ENCODE measurements at regions not wholly inside any gene's neighbourhood (a gene's known extent, or its start where the extent isn't known, plus 50 kb on each side); places are given as distances from the start of the nearest gene placed in this dataset.

GRCh38 chr12:59944177-59944576 is 348.3 kb downstream of the SLC16A7 start:
- H3K4me3 ChIP-seq: no peak overlapping the region
- H3K36me3 ChIP-seq: no peaks in the 10 kb centered on the region
- no peak for DNase-seq
- H3K4me1 ChIP-seq: no peaks in the 10 kb centered on the region
- ATAC-seq (ENCODE audit: low FRiP score in 2 of 2): no peak
- H3K9me3 ChIP-seq: no peaks in the 10 kb centered on the region
- no peak overlapping the region for H3K27ac ChIP-seq
- TF ChIP-seq EP300 (IDR thresholded peaks at IDR 0.05): no peak
- TF ChIP-seq POLR2A (IDR thresholded peaks at IDR 0.05): no peak
- no peak for TF ChIP-seq POLR2AphosphoS5 (IDR thresholded peaks at IDR 0.05)
- no peak for TF ChIP-seq CTCF (IDR thresholded peaks at IDR 0.05)
- no peaks in the 10 kb centered on the region for H3K27me3 ChIP-seq

- 70 to 81% methylated on average over 2 of the region's 2 CpGs for WGBS, 2 donors
- ATAC-seq (ENCODE audit: low FRiP score in 2 of 2) (no peak), DNase-seq (no peak)
- Histone ChIP-seq H3K9me3 (no peaks in the 10 kb centered on the region), H3K36me3 (no peaks in the 10 kb centered on the region), H3K4me1 (no peaks in the 10 kb centered on the region), H3K4me3 (no peak overlapping the region), H3K27me3 (no peaks in the 10 kb centered on the region), H3K27ac (no peak overlapping the region)
- TF ChIP-seq EP300 (IDR thresholded peaks at IDR 0.05) (no peak), POLR2A (IDR thresholded peaks at IDR 0.05) (no peak), CTCF (IDR thresholded peaks at IDR 0.05) (no peak), POLR2AphosphoS5 (IDR thresholded peaks at IDR 0.05) (no peak)
Observed at GRCh38 chr12:59946635-59947034, 350.8 kb downstream of the SLC16A7 start.

- Histone ChIP-seq H3K36me3 (no peaks in the 10 kb centered on the region), H3K4me1 (no peaks in the 10 kb centered on the region), H3K27me3 (no peaks in the 10 kb centered on the region), H3K9me3 (no peaks in the 10 kb centered on the region), H3K27ac (no peak overlapping the region), H3K4me3 (no peak overlapping the region)
- WGBS, 2 donors: 73 to 95% methylated on average over 1 of the region's 1 CpG
- no peak for ATAC-seq (ENCODE audit: low FRiP score in 2 of 2)
- DNase-seq: no peak
- TF ChIP-seq POLR2AphosphoS5 (IDR thresholded peaks at IDR 0.05) (no peak), EP300 (IDR thresholded peaks at IDR 0.05) (no peak), CTCF (IDR thresholded peaks at IDR 0.05) (no peak), POLR2A (IDR thresholded peaks at IDR 0.05) (no peak)
Observed at GRCh38 chr12:59963546-59963945, 367.7 kb downstream of the SLC16A7 start.

GRCh38 chr12:59972905-59973304 is 377.1 kb downstream of the SLC16A7 start:
- Histone ChIP-seq H3K36me3 (no peaks in the 10 kb centered on the region), H3K27me3 (no peaks in the 10 kb centered on the region), H3K4me3 (no peak overlapping the region), H3K27ac (no peak overlapping the region), H3K9me3 (no peaks in the 10 kb centered on the region), H3K4me1 (no peaks in the 10 kb centered on the region)
- DNase-seq: no peak
- ATAC-seq (ENCODE audit: low FRiP score in 2 of 2): no peak
- WGBS, 2 donors: 40 to 52% methylated on average over 4 of the region's 4 CpGs
- TF ChIP-seq CTCF (IDR thresholded peaks at IDR 0.05) (no peak), POLR2AphosphoS5 (IDR thresholded peaks at IDR 0.05) (no peak), EP300 (IDR thresholded peaks at IDR 0.05) (no peak), POLR2A (IDR thresholded peaks at IDR 0.05) (no peak)

GRCh38 chr12:59973515-59973914 is 377.7 kb downstream of the SLC16A7 start:
- TF ChIP-seq POLR2A (IDR thresholded peaks at IDR 0.05) (no peak), EP300 (IDR thresholded peaks at IDR 0.05) (no peak), CTCF (IDR thresholded peaks at IDR 0.05) (no peak), POLR2AphosphoS5 (IDR thresholded peaks at IDR 0.05) (no peak)
- ATAC-seq (ENCODE audit: low FRiP score in 2 of 2): no peak
- Histone ChIP-seq H3K27me3 (no peaks in the 10 kb centered on the region), H3K36me3 (no peaks in the 10 kb centered on the region), H3K4me3 (no peak overlapping the region), H3K27ac (no peak overlapping the region), H3K4me1 (no peaks in the 10 kb centered on the region), H3K9me3 (no peaks in the 10 kb centered on the region)
- 65 to 84% methylated on average over 2 of the region's 2 CpGs for WGBS, 2 donors
- DNase-seq: no peak
